Mucosa of descending colon (tissue), 3 donors: ENCODE measurements at regions not wholly inside any gene's neighbourhood (a gene's known extent, or its start where the extent isn't known, plus 50 kb on each side); places are given as distances from the start of the nearest gene placed in this dataset.

Experiments
- ATAC-seq: fragments of 200-7000 bp; cut with Tn5 transposase; one replicate; pipeline ENCODE4 v1.9.1; 2020; ENCODE audit warnings: mild to moderate bottlenecking, moderate library complexity
- DNase-seq, 3 donors: peaks; one replicate each; pipeline ENCODE4 v3.0.0-alpha.2; 2020
- H3K36me3 ChIP-seq: fragments of 200-600 bp; one replicate; pipeline ENCODE4 v1.8.0; 2021; ENCODE audit warnings: low read depth, mild to moderate bottlenecking
- H3K4me1 ChIP-seq: fragments of 200-600 bp; one replicate; pipeline ENCODE4 v1.8.0; 2021; ENCODE audit warnings: low read depth, mild to moderate bottlenecking
- H3K4me3 ChIP-seq: fragments of 200-600 bp; one replicate; pipeline ENCODE4 v1.8.0; 2021; ENCODE audit warnings: mild to moderate bottlenecking
- H3K9me3 ChIP-seq: fragments of 200-600 bp; one replicate; pipeline ENCODE4 v1.8.0; 2021; ENCODE audit warnings: mild to moderate bottlenecking
- intact Hi-C, 2 donors: fragments of 100-400 bp; cut with DNase I in 1 of 2; cut with micrococcal nuclease in 1 of 2; formaldehyde crosslinking; loops; one replicate each; pipeline versions ENCODE4 v1.11.0 to v1.11.1; 2022; cut with DNase I, micrococcal nuclease
- TF ChIP-seq, protein P1 (sequence below): fragments of 200-600 bp; IDR thresholded peaks from one replicate; pipeline ENCODE4 v1.8.0; 2022; ENCODE audit warnings: antibody characterized with exemption, mild to moderate bottlenecking
- donor health status: DM: no; HTN: no; CAD: no; lungs with moderate emphysema.
- donor health status: DM: no; HTN: no; CAD: no.
- donor health status: DM: no; HTN: yes; CAD: no.

DNA sequence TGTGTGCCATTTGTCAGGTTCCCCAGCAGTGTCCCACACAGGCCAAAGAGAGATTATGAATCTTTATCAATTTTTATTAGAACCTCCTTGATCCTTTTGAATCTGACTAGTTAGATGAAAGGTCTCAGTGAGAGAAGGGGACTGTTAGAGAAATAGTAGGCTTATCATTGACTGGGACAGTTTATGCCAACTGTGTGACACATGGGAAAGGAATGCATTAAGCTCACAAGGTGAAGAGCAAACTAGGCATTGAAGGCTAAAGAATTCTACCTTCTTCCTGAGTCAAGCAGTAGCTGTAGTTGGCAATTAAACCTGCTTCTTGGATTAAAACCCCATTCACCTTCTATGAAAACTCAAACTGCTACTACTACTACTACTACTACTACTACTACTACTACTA lies 389.6 kb upstream of the CDH19 start:
- TF ChIP-seq, protein P1, sequence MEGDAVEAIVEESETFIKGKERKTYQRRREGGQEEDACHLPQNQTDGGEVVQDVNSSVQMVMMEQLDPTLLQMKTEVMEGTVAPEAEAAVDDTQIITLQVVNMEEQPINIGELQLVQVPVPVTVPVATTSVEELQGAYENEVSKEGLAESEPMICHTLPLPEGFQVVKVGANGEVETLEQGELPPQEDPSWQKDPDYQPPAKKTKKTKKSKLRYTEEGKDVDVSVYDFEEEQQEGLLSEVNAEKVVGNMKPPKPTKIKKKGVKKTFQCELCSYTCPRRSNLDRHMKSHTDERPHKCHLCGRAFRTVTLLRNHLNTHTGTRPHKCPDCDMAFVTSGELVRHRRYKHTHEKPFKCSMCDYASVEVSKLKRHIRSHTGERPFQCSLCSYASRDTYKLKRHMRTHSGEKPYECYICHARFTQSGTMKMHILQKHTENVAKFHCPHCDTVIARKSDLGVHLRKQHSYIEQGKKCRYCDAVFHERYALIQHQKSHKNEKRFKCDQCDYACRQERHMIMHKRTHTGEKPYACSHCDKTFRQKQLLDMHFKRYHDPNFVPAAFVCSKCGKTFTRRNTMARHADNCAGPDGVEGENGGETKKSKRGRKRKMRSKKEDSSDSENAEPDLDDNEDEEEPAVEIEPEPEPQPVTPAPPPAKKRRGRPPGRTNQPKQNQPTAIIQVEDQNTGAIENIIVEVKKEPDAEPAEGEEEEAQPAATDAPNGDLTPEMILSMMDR = no peak
- Histone ChIP-seq H3K36me3 (no peaks in the 10 kb centered on the region), H3K9me3 (no peaks in the 10 kb centered on the region), H3K4me1 (no peaks in the 10 kb centered on the region), H3K4me3 (no peak overlapping the region)
- no peak for DNase-seq
- intact Hi-C loops = no loop called here
- no peak for ATAC-seq

GRCh38 chr18:66990909-66991308 lies 387.0 kb upstream of the CDH19 start:
- Histone ChIP-seq H3K4me3 (no peak overlapping the region), H3K9me3 (no peaks in the 10 kb centered on the region), H3K4me1 (no peaks in the 10 kb centered on the region), H3K36me3 (no peaks in the 10 kb centered on the region)
- intact Hi-C loops = no loop called here
- TF ChIP-seq, protein P1 = no peak
- ATAC-seq = no peak
- DNase-seq = no peak

- H3K9me3 ChIP-seq = no peaks in the 10 kb centered on the region
- H3K4me3 ChIP-seq = no peak overlapping the region
- TF ChIP-seq, protein P1 = no peak
- H3K36me3 ChIP-seq = no peaks in the 10 kb centered on the region
- no peak for ATAC-seq
- intact Hi-C loops = no loop called here
- H3K4me1 ChIP-seq = no peaks in the 10 kb centered on the region
- DNase-seq = no peak
Observed at GRCh38 chr18:66979009-66979408, 375.1 kb upstream of the CDH19 start.

DNA sequence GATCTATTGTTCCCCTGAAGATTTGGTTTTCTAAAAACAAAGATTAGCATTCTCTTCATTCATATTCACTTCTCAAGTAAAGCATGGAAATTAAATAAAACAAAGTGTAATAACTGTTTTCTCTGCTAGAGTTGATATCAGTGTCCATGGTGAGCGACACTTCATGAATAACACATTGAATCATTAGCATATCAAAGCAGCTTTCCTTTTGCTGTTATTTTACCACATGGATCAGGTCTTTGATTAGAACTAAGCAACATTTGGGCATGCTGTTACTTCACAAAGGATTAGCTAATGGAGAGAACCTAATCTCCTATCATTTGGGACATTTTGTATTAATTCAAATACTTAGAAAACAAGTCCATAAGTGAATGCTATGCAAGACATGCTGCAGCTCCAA lies 368.8 kb upstream of the CDH19 start:
- H3K4me3 ChIP-seq = no peak overlapping the region
- H3K9me3 ChIP-seq = no peaks in the 10 kb centered on the region
- H3K36me3 ChIP-seq = no peaks in the 10 kb centered on the region
- TF ChIP-seq, protein P1 = no peak
- ATAC-seq (no peak), DNase-seq (no peak)
- no peaks in the 10 kb centered on the region for H3K4me1 ChIP-seq
- intact Hi-C loops = no loop called here

DNA sequence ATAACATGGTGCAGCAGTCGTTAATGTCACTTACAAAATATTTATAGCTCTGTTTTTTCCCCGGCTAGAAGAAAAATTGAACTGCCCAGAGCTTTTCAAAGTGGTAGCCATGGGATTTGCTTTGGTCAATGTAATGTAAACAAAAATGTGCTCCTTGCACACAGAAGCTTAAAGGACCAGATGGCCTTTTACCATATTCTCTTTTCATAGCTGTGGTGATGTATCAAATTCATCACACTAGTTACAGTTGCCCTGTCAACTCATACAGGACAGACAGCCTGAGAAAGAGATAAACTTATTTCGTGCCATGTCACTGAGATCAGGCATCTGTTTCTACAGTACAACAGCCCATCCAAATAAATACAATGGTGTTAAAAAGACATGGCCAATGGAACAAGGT lies 368.1 kb upstream of the CDH19 start:
- H3K4me3 ChIP-seq = no peak overlapping the region
- no peaks in the 10 kb centered on the region for H3K4me1 ChIP-seq
- H3K9me3 ChIP-seq = no peaks in the 10 kb centered on the region
- no peak for DNase-seq
- no peaks in the 10 kb centered on the region for H3K36me3 ChIP-seq
- intact Hi-C loops = no loop called here
- ATAC-seq = no peak
- TF ChIP-seq, protein P1 = no peak

GRCh38 chr18:66966171-66966570 lies 362.3 kb upstream of the CDH19 start:
- Histone ChIP-seq H3K4me3 (no peak overlapping the region), H3K9me3 (no peaks in the 10 kb centered on the region), H3K36me3 (no peaks in the 10 kb centered on the region), H3K4me1 (no peaks in the 10 kb centered on the region)
- DNase-seq (no peak), ATAC-seq (no peak)
- TF ChIP-seq, protein P1 = no peak
- intact Hi-C loops = no loop called here
